22Rv1 (cell line): ENCODE measurements at regions not wholly inside any gene's neighbourhood (a gene's known extent, or its start where the extent isn't known, plus 50 kb on each side); places are given as distances from the start of the nearest gene placed in this dataset.
"Not testable (repeated sequence)": the region's sequence is repeated elsewhere in the genome, so short reads cannot be mapped to it uniquely, and the experiment has no call there.

ENCODE experiments used
- H3K27ac ChIP-seq: fragments of 450-650 bp; 2 replicates; pipeline ENCODE4 v1.5.1; 2017
- CTCF ChIP-seq: fragments of 450-650 bp; IDR thresholded peaks from 2 replicates; pipeline ENCODE4 v1.5.1; 2017; ENCODE audit warnings: mild to moderate bottlenecking
- ZFX ChIP-seq: fragments of 450-650 bp; IDR thresholded peaks from 2 replicates; pipeline ENCODE4 v1.6.1; 2017; ENCODE audit warnings: antibody characterized with exemption, borderline replicate concordance

GRCh38 chr7:113635492-113635891, 283.3 kb downstream of the PPP1R3A start:
- TF ChIP-seq ZFX, result no peak
- TF ChIP-seq CTCF, result no peak
- no peak overlapping the region for H3K27ac ChIP-seq

DNA sequence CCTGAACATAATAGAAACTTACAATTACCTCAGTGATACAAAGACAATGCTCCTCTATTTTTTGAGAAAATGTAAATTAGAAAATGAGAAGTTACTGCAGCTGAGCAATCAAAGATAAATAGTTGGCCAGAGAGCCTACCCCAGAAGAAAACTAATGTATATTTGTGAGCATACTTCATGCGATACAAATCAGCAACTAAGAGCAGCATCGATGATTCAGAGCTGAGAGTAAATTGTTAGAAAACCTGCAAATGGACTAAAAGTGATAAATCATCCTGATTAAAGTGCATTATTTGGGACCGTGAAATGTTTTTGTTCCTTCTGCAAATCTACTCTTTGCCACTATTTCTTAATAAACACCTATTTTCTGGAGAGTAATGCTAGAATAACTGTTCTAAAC, 285.7 kb downstream of the PPP1R3A start:
- TF ChIP-seq CTCF (no peak), ZFX (no peak)
- H3K27ac ChIP-seq, result no peak overlapping the region

DNA sequence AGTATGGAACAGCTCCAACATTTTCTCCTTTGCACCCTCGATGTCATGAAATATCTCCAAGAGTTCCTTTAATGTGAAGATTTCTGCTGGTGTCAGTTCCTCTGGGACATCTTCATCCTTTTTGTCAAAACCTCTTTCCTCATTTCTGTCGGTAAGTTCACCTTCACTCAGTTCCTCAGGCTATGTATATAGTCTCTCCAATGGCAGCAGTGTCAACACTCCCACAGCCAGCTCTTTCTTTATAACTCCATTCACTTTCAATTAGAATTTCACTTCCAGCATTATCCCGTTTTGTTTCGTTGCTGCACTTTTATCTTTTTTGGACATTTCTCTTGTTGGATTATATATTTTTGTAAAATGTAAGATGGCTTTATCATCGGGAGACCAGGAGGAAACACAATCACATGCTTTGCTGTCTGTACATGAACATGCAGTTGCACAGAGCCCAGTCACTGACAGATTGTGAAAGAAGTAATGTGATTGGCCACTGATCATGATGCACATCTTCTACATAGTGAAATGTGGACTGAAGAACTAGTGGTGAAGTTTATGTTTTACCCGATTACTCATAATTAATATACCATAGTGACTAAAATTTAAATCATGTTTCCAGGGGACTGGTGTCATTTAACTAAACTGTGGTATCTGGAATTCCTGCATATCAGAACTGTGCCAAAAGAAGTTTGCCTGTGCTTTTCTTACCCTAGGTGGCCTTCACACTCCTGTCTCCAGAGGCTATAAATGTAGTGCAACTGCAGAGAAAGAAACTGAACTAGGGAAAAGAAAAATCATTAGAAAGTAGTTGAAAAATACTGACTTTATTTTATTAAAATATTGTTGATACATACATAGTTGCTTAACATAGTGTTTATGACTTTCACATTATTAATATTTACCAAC, 289.6 kb downstream of the PPP1R3A start:
- no peak for TF ChIP-seq CTCF
- TF ChIP-seq ZFX, result no peak
- H3K27ac ChIP-seq, result no peak overlapping the region

- no peak overlapping the region for H3K27ac ChIP-seq
- no peak for TF ChIP-seq CTCF
- no peak for TF ChIP-seq ZFX
These were observed 293.2 kb downstream of the PPP1R3A start for GRCh38 chr7:113625494-113626102.

DNA sequence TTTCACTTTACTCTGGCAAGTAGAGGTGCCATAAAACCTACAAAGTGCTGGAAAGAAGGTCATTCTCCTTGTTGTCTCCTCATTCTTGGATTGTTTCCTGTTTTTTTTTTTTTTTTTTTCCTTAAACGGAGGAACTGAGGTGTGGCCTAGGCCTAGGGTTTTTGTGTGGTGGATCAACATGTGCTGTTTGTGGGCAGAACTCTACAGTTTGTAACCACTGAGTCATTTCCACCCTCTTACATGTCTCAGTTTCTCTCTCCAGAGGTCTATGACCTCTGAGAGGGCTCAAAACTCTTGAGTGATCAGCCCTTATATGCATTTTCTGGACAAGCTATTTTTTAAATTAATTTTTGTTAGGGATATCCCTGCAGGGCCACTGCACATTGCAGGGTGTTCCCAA, 296.0 kb downstream of the PPP1R3A start:
- H3K27ac ChIP-seq, result no peak overlapping the region
- no peak for TF ChIP-seq ZFX

DNA sequence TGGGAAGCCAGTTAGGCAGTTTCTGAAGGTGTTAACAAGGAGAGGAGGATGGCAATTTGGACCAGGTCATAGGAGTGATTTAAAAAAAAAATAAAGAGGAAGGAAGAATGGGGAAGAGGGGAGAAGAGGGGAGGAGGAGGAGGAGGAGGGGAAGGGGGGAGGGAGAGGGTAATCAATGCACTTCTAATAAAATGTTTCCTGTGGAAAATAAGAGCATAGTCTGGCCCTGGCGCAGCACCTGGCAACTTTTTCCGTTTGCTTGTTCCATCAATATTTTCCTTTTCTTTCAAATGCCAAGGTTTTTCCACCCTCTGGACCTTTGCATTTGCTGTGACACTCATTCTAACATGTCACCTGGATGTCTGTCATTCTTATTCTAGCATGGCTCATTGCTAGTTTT, 308.2 kb downstream of the PPP1R3A start:
- no peak for TF ChIP-seq CTCF
- TF ChIP-seq ZFX, result no peak
- H3K27ac ChIP-seq, result no peak overlapping the region

- no peak for TF ChIP-seq CTCF
- no peak for TF ChIP-seq ZFX
- no peak overlapping the region for H3K27ac ChIP-seq
These were observed 310.0 kb downstream of the PPP1R3A start for GRCh38 chr7:113608782-113609181.

GRCh38 chr7:113606325-113606724, 312.5 kb downstream of the PPP1R3A start:
- TF ChIP-seq CTCF (no peak), ZFX (no peak)
- H3K27ac ChIP-seq, result no peak overlapping the region

DNA sequence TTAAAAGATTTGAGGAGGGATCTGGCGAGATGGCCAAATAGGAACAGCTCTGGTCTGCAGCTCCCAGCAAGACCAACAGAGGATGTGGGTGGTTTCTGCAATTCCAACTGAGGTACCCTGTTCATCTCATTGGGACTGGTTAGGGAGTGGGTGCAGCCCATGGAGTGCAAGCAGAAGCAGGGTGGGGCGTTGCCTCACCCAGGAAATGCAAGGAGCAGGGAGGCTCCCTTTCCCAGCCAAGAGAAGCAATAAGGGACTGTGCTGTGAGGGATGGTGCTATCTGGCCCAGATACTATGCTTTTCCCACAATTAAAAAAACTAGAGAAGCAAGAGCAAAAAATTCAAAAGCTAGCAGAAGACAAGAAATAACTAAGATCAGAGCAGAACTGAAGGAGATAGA, 318.4 kb downstream of the PPP1R3A start:
- not testable (repeated sequence) for H3K27ac ChIP-seq

DNA sequence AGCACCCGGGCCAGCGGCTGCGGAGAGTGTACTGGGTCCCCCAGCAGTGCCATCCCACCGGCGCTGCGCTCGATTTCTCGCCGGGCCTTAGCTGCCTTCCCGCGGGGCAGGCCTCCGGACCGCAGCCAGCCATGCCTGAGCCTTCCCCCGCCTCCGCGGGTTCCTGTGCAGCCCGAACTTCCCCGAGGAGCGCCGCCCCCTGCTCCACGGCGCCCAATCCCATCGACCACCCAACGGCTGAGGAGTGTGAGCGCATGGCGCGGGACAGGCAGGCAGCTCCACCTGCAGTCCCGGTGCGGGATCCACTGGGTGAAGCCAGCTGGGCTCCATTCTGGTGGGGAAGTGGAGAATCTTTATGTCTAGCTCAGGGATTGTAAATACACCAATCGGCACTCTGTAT, 325.4 kb downstream of the PPP1R3A start:
- H3K27ac ChIP-seq, result not testable (repeated sequence)

GRCh38 chr7:113592924-113593323, 325.9 kb downstream of the PPP1R3A start:
- H3K27ac ChIP-seq, result not testable (repeated sequence)
